H9 (cell line): ENCODE measurements at regions not wholly inside any gene's neighbourhood (a gene's known extent, or its start where the extent isn't known, plus 50 kb on each side); places are given as distances from the start of the nearest gene placed in this dataset.

Source experiments
- DNase-seq: peaks from one replicate; pipeline ENCODE4 v3.0.0-alpha.2; 2017
- H2AFZ ChIP-seq: one replicate; pipeline ENCODE4 v1.6.1; 2013; ENCODE audit warnings: mild to moderate bottlenecking, low read length, control low read depth, moderate library complexity
- H2AK5ac ChIP-seq: 2 replicates; pipeline ENCODE4 v1.6.1; 2013; ENCODE audit warnings: low read length, control low read depth, mixed read lengths; ENCODE audit not compliant: insufficient read length
- H2BK120ac ChIP-seq: one replicate; pipeline ENCODE4 v1.6.1; 2013; ENCODE audit warnings: low read depth, mild to moderate bottlenecking, low read length, control low read depth, inconsistent platforms; ENCODE audit not compliant: poor library complexity, severe bottlenecking
- H2BK12ac ChIP-seq: 2 replicates; pipeline ENCODE4 v1.6.1; 2013; ENCODE audit warnings: low read length, control low read depth, mixed read lengths, low read depth; ENCODE audit not compliant: insufficient read length
- H2BK15ac ChIP-seq: 2 replicates; pipeline ENCODE4 v1.6.1; 2013; ENCODE audit warnings: low read depth, low read length, control low read depth
- H2BK20ac ChIP-seq: one replicate; pipeline ENCODE4 v1.6.1; 2013; ENCODE audit warnings: low read depth, mild to moderate bottlenecking, low read length, control low read depth, inconsistent platforms; ENCODE audit not compliant: poor library complexity, severe bottlenecking
- H2BK5ac ChIP-seq: 2 replicates; pipeline ENCODE4 v1.6.1; 2013; ENCODE audit warnings: low read length, control low read depth, mixed read lengths; ENCODE audit not compliant: insufficient read length
- H3K14ac ChIP-seq: 2 replicates; pipeline ENCODE4 v1.6.1; 2013; ENCODE audit warnings: low read length, control low read depth; ENCODE audit not compliant: insufficient read depth
- H3K18ac ChIP-seq: 2 replicates; pipeline ENCODE4 v1.6.1; 2013; ENCODE audit warnings: low read depth, mild to moderate bottlenecking, mixed read lengths, low read length, control low read depth; ENCODE audit not compliant: insufficient read length
- H3K23ac ChIP-seq: 2 replicates; pipeline ENCODE4 v1.6.1; 2013; ENCODE audit warnings: low read length, control low read depth, mixed read lengths, low read depth; ENCODE audit not compliant: insufficient read length
- H3K23me2 ChIP-seq: 2 replicates; pipeline ENCODE4 v1.6.1; 2013; ENCODE audit warnings: low read depth, mild to moderate bottlenecking, mixed read lengths, low read length, control low read depth; ENCODE audit not compliant: insufficient read length, poor library complexity, severe bottlenecking
- H3K27ac ChIP-seq: 2 replicates; pipeline ENCODE4 v1.5.1; 2013; ENCODE audit warnings: low read length, control low read depth, mixed read lengths, low read depth; ENCODE audit not compliant: insufficient read length
- H3K27me3 ChIP-seq: 2 replicates; pipeline ENCODE4 v1.6.1; 2013; ENCODE audit warnings: low read length, control low read depth, inconsistent platforms; ENCODE audit not compliant: insufficient read depth
- H3K4ac ChIP-seq: 2 replicates; pipeline ENCODE4 v1.6.1; 2013; ENCODE audit warnings: low read depth, mild to moderate bottlenecking, control low read depth, inconsistent platforms, low read length, moderate library complexity
- H3K4me1 ChIP-seq: 2 replicates; pipeline ENCODE4 v1.6.1; 2013; ENCODE audit warnings: low read length, control low read depth, inconsistent platforms; ENCODE audit not compliant: insufficient read depth
- H3K4me2 ChIP-seq: 2 replicates; pipeline ENCODE4 v1.6.1; 2013; ENCODE audit warnings: low read length, control low read depth, mixed read lengths; ENCODE audit not compliant: insufficient read length, insufficient read depth
- H3K56ac ChIP-seq: 2 replicates; pipeline ENCODE4 v1.6.1; 2013; ENCODE audit warnings: low read depth, mild to moderate bottlenecking, mixed read lengths, low read length, control low read depth; ENCODE audit not compliant: insufficient read length
- H3K79me1 ChIP-seq: 2 replicates; pipeline ENCODE4 v1.6.1; 2013; ENCODE audit warnings: low read depth, mild to moderate bottlenecking, moderate library complexity, low read length, control low read depth, inconsistent platforms; ENCODE audit not compliant: insufficient read depth, poor library complexity, severe bottlenecking
- H3K79me2 ChIP-seq: 2 replicates; pipeline ENCODE4 v1.6.1; 2013; ENCODE audit warnings: low read length, control low read depth, inconsistent platforms; ENCODE audit not compliant: insufficient read depth
- H3K9ac ChIP-seq: 2 replicates; pipeline ENCODE4 v1.6.1; 2013; ENCODE audit warnings: low read length, control low read depth, mixed read lengths; ENCODE audit not compliant: insufficient read length; ENCODE audit errors: extremely low read depth
- H3K9me3 ChIP-seq: one replicate; pipeline ENCODE4 v1.6.1; 2013; ENCODE audit warnings: low read depth, low read length, inconsistent platforms; ENCODE audit not compliant: control insufficient read depth
- H3T11ph ChIP-seq: one replicate; pipeline ENCODE4 v1.6.1; 2013; ENCODE audit warnings: mild to moderate bottlenecking, low read length, control low read depth, inconsistent platforms
- H4K20me1 ChIP-seq: one replicate; pipeline ENCODE4 v1.6.1; 2013; ENCODE audit not compliant: control insufficient read depth, insufficient read length, insufficient read depth
- H4K5ac ChIP-seq: 2 replicates; pipeline ENCODE4 v1.6.1; 2013; ENCODE audit warnings: low read depth, mild to moderate bottlenecking, mixed read lengths, low read length, control low read depth; ENCODE audit not compliant: insufficient read length
- H4K8ac ChIP-seq: replicated peaks from 2 replicates; pipeline ENCODE4 v1.6.1; 2013; ENCODE audit warnings: low read length, control low read depth, mixed read lengths, low read depth; ENCODE audit not compliant: insufficient read length
- H4K91ac ChIP-seq: 2 replicates; pipeline ENCODE4 v1.6.1; 2013; ENCODE audit warnings: low read depth, mild to moderate bottlenecking, moderate library complexity, mixed read lengths, low read length, control low read depth; ENCODE audit not compliant: insufficient read length
- H3K27ac Mint-ChIP-seq, 3 experiments: 2 replicates in 2 of 3; 3 replicates in 1 of 3; pipeline ENCODE4 v1.8.0; 2020 to 2021; ENCODE audit warnings: mixed read lengths in 3 of 3, mild to moderate bottlenecking in 1 of 3, moderate library complexity in 1 of 3
- H3K27me3 Mint-ChIP-seq: 2 replicates; pipeline ENCODE4 v1.8.0; 2021; ENCODE audit warnings: low read depth, mild to moderate bottlenecking, moderate library complexity, mixed read lengths
- H3K36me3 Mint-ChIP-seq, 3 experiments: 2 replicates in 2 of 3; 3 replicates in 1 of 3; pipeline ENCODE4 v1.8.0; 2020 to 2021; ENCODE audit warnings: low read depth in 3 of 3, mixed read lengths in 3 of 3; ENCODE audit not compliant: insufficient read depth in 1 of 3
- H3K4me1 Mint-ChIP-seq, 2 experiments: 2 replicates each; pipeline ENCODE4 v1.8.0; 2020; ENCODE audit warnings: mixed read lengths in 2 of 2
- H3K4me3 Mint-ChIP-seq, 2 experiments: 2 replicates in 1 of 2; 3 replicates in 1 of 2; pipeline ENCODE4 v1.8.0; 2020 to 2021; ENCODE audit warnings: mild to moderate bottlenecking in 2 of 2, mixed read lengths in 2 of 2, moderate library complexity in 1 of 2
- H3K9me3 Mint-ChIP-seq, 2 experiments: 2 replicates in 1 of 2; 3 replicates in 1 of 2; pipeline ENCODE4 v1.8.0; 2020; ENCODE audit warnings: mild to moderate bottlenecking in 2 of 2, mixed read lengths in 2 of 2, moderate library complexity in 1 of 2
- CTCF ChIP-seq: fragments of 200-600 bp; sonication (generic); conservative IDR thresholded peaks from 3 replicates; pipeline ENCODE4 v1.8.0; 2021; ENCODE audit warnings: antibody characterized with exemption, mild to moderate bottlenecking
- WGBS: extraction: QIAGEN DNeasy Blood & Tissue Kit; methylation state at CpG from one replicate; pipeline ENCODE4 v1.1.7; 2013; ENCODE audit warnings: missing lambda C conversion rate, low lambda C conversion rate, mixed read lengths; ENCODE audit not compliant: insufficient read length; ENCODE audit errors: extremely low coverage; 5-methylcytosine and 5-hydroxymethylcytosine counted together

- H3K27me3 Mint-ChIP-seq, result peaks cover 40% of the 10 kb centered on the region
- H3K79me1 ChIP-seq, result no peaks in the 10 kb centered on the region
- H3K79me2 ChIP-seq, result no peaks in the 10 kb centered on the region
- H3K9ac ChIP-seq, result no peak overlapping the region
- no peak overlapping the region for H3K4me3 Mint-ChIP-seq
- TF ChIP-seq CTCF, result no peak
- no peaks in the 10 kb centered on the region for H3K9me3 ChIP-seq
- H3K4me1 ChIP-seq, result no peaks in the 10 kb centered on the region; the same call in 1 of the 2 replicates
- H3K23ac ChIP-seq, result no peak overlapping the region
- H2AFZ ChIP-seq, result no peak overlapping the region
- no peak overlapping the region for H4K5ac ChIP-seq
- no peak for DNase-seq
- no CpG with 5 or more reads among the region's 4 CpGs for WGBS
- H2BK12ac ChIP-seq, result no peak overlapping the region
- no peaks in the 10 kb centered on the region for H3K36me3 Mint-ChIP-seq
- H3K27ac Mint-ChIP-seq, result no peak overlapping the region
- no peak overlapping the region for H2BK5ac ChIP-seq
- H2BK120ac ChIP-seq, result no peak overlapping the region
- no peak overlapping the region for H3T11ph ChIP-seq
- no peak overlapping the region for H3K14ac ChIP-seq
- H3K4me1 Mint-ChIP-seq, result no peaks in the 10 kb centered on the region
- no peaks in the 10 kb centered on the region for H3K9me3 Mint-ChIP-seq
- no peak overlapping the region for H4K91ac ChIP-seq
- H3K18ac ChIP-seq, result no peak overlapping the region
- H4K20me1 ChIP-seq, result no peaks in the 10 kb centered on the region
- no peak overlapping the region for H3K4ac ChIP-seq
- H3K4me2 ChIP-seq, result no peak overlapping the region
- H3K27me3 ChIP-seq, result no peaks in the 10 kb centered on the region
- H3K27ac ChIP-seq, result no peak overlapping the region
- H3K23me2 ChIP-seq, result no peaks in the 10 kb centered on the region
- H2BK20ac ChIP-seq, result no peak overlapping the region
- no peak overlapping the region for H3K56ac ChIP-seq
- no peak overlapping the region for H2BK15ac ChIP-seq
- H2AK5ac ChIP-seq, result no peak overlapping the region
- H4K8ac ChIP-seq, result no peak overlapping the region
Measured at GRCh38 chr16:75854152-75854551, 127.9 kb upstream of the CPHXL start.
